HG03442 (cell line): ENCODE measurements at regions not wholly inside any gene's neighbourhood (a gene's known extent, or its start where the extent isn't known, plus 50 kb on each side); places are given as distances from the start of the nearest gene placed in this dataset.

Experiments
- ATAC-seq: cut with Tn5 transposase; IDR thresholded peaks from one replicate; pipeline ENCODE4 v1.9.1; 2021; ENCODE audit warnings: mild to moderate bottlenecking, moderate library complexity; ENCODE audit not compliant: unreplicated experiment

- no peak for ATAC-seq
Measured at GRCh38 chr1:25040122-25040685, 110.1 kb upstream of the RUNX3 start.

- ATAC-seq = no peak
Measured at GRCh38 chr1:25039229-25039628, 109.2 kb upstream of the RUNX3 start.

GRCh38 chr1:25038699-25039098 is 108.6 kb upstream of the RUNX3 start:
- ATAC-seq = no peak

- ATAC-seq = no peak
Measured at GRCh38 chr1:25037174-25038074, 107.3 kb upstream of the RUNX3 start.

- no peak for ATAC-seq
Measured at GRCh38 chr1:25036117-25036546, 106.1 kb upstream of the RUNX3 start.

- no peak for ATAC-seq
Measured at GRCh38 chr1:25035523-25036116, 105.5 kb upstream of the RUNX3 start.

GRCh38 chr1:25034736-25035522 is 104.9 kb upstream of the RUNX3 start:
- no peak for ATAC-seq

- ATAC-seq = no peak
Measured at GRCh38 chr1:25033828-25034705, 104.0 kb upstream of the RUNX3 start.

- ATAC-seq = no peak
Measured at GRCh38 chr1:25033030-25033827, 103.2 kb upstream of the RUNX3 start.

GRCh38 chr1:25031966-25032667 is 102.0 kb upstream of the RUNX3 start:
- peak; percentile 33 for ATAC-seq

- peak; percentile 21 for ATAC-seq
Measured at GRCh38 chr1:25031601-25031965, 101.5 kb upstream of the RUNX3 start.

GRCh38 chr1:25030674-25031589 is 100.9 kb upstream of the RUNX3 start:
- ATAC-seq = peak; percentile 36

GRCh38 chr1:25030012-25030411 is 99.9 kb upstream of the RUNX3 start:
- no peak for ATAC-seq

GRCh38 chr1:25028907-25029599 is 99.0 kb upstream of the RUNX3 start:
- no peak for ATAC-seq

GRCh38 chr1:25028587-25028906 is 98.5 kb upstream of the RUNX3 start:
- ATAC-seq = no peak

GRCh38 chr1:25027822-25028586 is 97.9 kb upstream of the RUNX3 start:
- no peak for ATAC-seq
